ENCODE measurements at regions not wholly inside any gene's neighbourhood (a gene's known extent, or its start where the extent isn't known, plus 50 kb on each side); places are given as distances from the start of the nearest gene placed in this dataset.

- TF ChIP-seq, protein P1, sequence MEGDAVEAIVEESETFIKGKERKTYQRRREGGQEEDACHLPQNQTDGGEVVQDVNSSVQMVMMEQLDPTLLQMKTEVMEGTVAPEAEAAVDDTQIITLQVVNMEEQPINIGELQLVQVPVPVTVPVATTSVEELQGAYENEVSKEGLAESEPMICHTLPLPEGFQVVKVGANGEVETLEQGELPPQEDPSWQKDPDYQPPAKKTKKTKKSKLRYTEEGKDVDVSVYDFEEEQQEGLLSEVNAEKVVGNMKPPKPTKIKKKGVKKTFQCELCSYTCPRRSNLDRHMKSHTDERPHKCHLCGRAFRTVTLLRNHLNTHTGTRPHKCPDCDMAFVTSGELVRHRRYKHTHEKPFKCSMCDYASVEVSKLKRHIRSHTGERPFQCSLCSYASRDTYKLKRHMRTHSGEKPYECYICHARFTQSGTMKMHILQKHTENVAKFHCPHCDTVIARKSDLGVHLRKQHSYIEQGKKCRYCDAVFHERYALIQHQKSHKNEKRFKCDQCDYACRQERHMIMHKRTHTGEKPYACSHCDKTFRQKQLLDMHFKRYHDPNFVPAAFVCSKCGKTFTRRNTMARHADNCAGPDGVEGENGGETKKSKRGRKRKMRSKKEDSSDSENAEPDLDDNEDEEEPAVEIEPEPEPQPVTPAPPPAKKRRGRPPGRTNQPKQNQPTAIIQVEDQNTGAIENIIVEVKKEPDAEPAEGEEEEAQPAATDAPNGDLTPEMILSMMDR (IDR thresholded peaks at IDR 0.05): no peak
These were observed 174.5 kb downstream of the PLPPR4 start for GRCh38 chr1:99438656-99439230.

GRCh38 chr1:99439433-99440075, 175.3 kb downstream of the PLPPR4 start:
- TF ChIP-seq, protein P1 (IDR thresholded peaks at IDR 0.05): no peak

DNA sequence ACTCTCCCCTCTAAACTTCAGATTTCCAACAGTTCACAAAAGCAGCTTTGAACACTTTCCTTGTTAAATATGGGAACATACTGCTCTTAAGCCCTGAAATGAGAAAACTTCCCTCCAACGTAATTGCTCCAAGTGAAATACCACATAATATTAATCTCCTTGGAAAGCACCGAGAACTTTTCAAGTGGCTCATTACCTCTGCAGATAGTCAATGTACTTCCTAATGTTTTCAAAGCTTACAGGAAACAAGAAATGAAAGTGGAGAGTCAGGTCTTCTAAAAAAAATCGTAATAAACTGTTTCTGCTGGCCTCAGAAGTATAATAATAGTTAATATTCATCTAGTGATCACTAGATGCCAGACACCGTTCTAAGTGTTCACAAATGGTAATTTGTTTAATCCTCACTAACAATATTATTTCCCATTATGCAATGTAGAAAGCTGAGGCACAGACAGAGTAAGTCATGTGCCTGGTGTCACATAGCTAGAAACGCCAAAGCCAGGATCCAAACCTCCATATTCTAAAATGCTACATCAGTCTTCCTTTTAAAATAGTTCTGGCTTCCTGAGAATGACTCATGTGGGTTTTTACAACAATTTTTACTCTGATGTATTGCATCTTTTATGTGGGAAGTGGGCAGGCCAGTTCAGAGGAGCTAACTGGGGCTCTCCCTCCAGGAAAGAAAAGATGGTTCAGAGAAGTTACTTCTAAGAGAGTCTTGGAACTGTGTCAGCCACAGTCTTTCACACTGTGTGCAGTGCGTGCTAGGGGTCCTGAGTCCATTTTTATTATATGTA, 177.2 kb downstream of the PLPPR4 start:
- TF ChIP-seq, protein P1 (IDR thresholded peaks at IDR 0.05): no peak

DNA sequence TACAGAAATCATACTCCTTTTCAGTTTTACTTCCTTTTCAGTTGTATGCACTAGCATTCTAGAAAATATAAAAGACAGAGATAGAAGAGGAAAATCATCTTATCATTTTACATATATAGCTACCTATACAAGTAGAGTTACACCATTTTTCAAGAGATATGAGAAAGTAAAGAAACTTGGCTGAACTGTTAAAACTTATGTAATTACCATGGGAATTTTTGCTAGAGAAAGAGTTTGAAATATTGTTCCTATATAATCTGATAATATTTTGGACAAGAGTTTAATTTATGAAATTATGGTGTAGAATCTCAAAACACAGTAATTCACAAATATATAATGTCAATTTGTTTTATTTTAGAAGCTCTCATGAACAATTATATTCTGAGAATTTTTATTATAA, 180.8 kb downstream of the PLPPR4 start:
- TF ChIP-seq, protein P1 (IDR thresholded peaks at IDR 0.05): no peak

- TF ChIP-seq, protein P1 (IDR thresholded peaks at IDR 0.05): no peak
These were observed 181.2 kb downstream of the PLPPR4 start for GRCh38 chr1:99445486-99445885.

- TF ChIP-seq, protein P1 (IDR thresholded peaks at IDR 0.05): no peak
These were observed 183.4 kb downstream of the PLPPR4 start for GRCh38 chr1:99447721-99448120.

- TF ChIP-seq, protein P1 (IDR thresholded peaks at IDR 0.05): no peak
These were observed 190.2 kb upstream of the PALMD start for GRCh38 chr1:99455760-99456159.
